ENCODE measurements at regions not wholly inside any gene's neighbourhood (a gene's known extent, or its start where the extent isn't known, plus 50 kb on each side); places are given as distances from the start of the nearest gene placed in this dataset.

GRCh38 chr9:106481013-106481609 is 381.9 kb upstream of the ZNF462 start:
- no peak for TF ChIP-seq TAF1 (conservative IDR thresholded peaks at IDR 0.05)
- TF ChIP-seq, protein P1, sequence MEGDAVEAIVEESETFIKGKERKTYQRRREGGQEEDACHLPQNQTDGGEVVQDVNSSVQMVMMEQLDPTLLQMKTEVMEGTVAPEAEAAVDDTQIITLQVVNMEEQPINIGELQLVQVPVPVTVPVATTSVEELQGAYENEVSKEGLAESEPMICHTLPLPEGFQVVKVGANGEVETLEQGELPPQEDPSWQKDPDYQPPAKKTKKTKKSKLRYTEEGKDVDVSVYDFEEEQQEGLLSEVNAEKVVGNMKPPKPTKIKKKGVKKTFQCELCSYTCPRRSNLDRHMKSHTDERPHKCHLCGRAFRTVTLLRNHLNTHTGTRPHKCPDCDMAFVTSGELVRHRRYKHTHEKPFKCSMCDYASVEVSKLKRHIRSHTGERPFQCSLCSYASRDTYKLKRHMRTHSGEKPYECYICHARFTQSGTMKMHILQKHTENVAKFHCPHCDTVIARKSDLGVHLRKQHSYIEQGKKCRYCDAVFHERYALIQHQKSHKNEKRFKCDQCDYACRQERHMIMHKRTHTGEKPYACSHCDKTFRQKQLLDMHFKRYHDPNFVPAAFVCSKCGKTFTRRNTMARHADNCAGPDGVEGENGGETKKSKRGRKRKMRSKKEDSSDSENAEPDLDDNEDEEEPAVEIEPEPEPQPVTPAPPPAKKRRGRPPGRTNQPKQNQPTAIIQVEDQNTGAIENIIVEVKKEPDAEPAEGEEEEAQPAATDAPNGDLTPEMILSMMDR (IDR thresholded peaks at IDR 0.05; ENCODE audit: low read depth, low read length, missing input control) = no peak
- no peak for TF ChIP-seq HNF4A (conservative IDR thresholded peaks at IDR 0.05)
- TF ChIP-seq, protein P2, sequence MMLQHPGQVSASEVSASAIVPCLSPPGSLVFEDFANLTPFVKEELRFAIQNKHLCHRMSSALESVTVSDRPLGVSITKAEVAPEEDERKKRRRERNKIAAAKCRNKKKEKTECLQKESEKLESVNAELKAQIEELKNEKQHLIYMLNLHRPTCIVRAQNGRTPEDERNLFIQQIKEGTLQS (IDR thresholded peaks at IDR 0.05) = no peak
- TF ChIP-seq JUND (IDR thresholded peaks at IDR 0.05) = no peak
- TF ChIP-seq FOXA2 (IDR thresholded peaks at IDR 0.05) = no peak
- TF ChIP-seq GABPA (IDR thresholded peaks at IDR 0.05 in 1 of 2, conservative IDR thresholded peaks at IDR 0.05 in 1 of 2) = no peak
- TF ChIP-seq RAD21 (IDR thresholded peaks at IDR 0.05) = no peak
- no peak for TF ChIP-seq MAX (IDR thresholded peaks at IDR 0.05)
- TF ChIP-seq, protein P3, sequence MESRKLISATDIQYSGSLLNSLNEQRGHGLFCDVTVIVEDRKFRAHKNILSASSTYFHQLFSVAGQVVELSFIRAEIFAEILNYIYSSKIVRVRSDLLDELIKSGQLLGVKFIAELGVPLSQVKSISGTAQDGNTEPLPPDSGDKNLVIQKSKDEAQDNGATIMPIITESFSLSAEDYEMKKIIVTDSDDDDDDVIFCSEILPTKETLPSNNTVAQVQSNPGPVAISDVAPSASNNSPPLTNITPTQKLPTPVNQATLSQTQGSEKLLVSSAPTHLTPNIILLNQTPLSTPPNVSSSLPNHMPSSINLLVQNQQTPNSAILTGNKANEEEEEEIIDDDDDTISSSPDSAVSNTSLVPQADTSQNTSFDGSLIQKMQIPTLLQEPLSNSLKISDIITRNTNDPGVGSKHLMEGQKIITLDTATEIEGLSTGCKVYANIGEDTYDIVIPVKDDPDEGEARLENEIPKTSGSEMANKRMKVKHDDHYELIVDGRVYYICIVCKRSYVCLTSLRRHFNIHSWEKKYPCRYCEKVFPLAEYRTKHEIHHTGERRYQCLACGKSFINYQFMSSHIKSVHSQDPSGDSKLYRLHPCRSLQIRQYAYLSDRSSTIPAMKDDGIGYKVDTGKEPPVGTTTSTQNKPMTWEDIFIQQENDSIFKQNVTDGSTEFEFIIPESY (IDR thresholded peaks at IDR 0.05) = no peak
- TF ChIP-seq REST (IDR thresholded peaks at IDR 0.05) = no peak
- TF ChIP-seq SP1 (IDR thresholded peaks at IDR 0.05) = no peak
- TF ChIP-seq YY1 (IDR thresholded peaks at IDR 0.05) = no peak
- no peak for TF ChIP-seq RXRA (IDR thresholded peaks at IDR 0.05)

All from liver (tissue), 3 donors.